ENCODE measurements at regions not wholly inside any gene's neighbourhood (a gene's known extent, or its start where the extent isn't known, plus 50 kb on each side); places are given as distances from the start of the nearest gene placed in this dataset.

GRCh38 chr2:2410987-2411386 lies 79.9 kb upstream of the MYT1L start:
- no peaks in the 10 kb centered on the region for H3K9me3 ChIP-seq
- 50% methylated on average over 10 of the region's 10 CpGs for WGBS (ENCODE audit: insufficient coverage, low coverage, low lambda C conversion rate, missing lambda C conversion rate)
- no peaks in the 10 kb centered on the region for H3K27me3 ChIP-seq
- no peak overlapping the region for H3K4me3 ChIP-seq
- no peaks in the 10 kb centered on the region for H3K4me1 ChIP-seq
- DNase-seq: no peak
- no peak overlapping the region for H3K27ac ChIP-seq
- no peak for ATAC-seq
- H3K36me3 ChIP-seq: no peaks in the 10 kb centered on the region
- intact Hi-C loops (cut with DNase I): no loop called here
- TF ChIP-seq POLR2A (IDR thresholded peaks at IDR 0.05): no peak
- TF ChIP-seq, protein P1, sequence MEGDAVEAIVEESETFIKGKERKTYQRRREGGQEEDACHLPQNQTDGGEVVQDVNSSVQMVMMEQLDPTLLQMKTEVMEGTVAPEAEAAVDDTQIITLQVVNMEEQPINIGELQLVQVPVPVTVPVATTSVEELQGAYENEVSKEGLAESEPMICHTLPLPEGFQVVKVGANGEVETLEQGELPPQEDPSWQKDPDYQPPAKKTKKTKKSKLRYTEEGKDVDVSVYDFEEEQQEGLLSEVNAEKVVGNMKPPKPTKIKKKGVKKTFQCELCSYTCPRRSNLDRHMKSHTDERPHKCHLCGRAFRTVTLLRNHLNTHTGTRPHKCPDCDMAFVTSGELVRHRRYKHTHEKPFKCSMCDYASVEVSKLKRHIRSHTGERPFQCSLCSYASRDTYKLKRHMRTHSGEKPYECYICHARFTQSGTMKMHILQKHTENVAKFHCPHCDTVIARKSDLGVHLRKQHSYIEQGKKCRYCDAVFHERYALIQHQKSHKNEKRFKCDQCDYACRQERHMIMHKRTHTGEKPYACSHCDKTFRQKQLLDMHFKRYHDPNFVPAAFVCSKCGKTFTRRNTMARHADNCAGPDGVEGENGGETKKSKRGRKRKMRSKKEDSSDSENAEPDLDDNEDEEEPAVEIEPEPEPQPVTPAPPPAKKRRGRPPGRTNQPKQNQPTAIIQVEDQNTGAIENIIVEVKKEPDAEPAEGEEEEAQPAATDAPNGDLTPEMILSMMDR (IDR thresholded peaks at IDR 0.05): no peak

- Histone ChIP-seq H3K4me3 (no peak overlapping the region), H3K36me3 (no peaks in the 10 kb centered on the region), H3K4me1 (no peaks in the 10 kb centered on the region), H3K9me3 (no peaks in the 10 kb centered on the region), H3K27ac (no peak overlapping the region), H3K27me3 (no peaks in the 10 kb centered on the region)
- 59% methylated on average over 2 of the region's 2 CpGs for WGBS (ENCODE audit: insufficient coverage, low coverage, low lambda C conversion rate, missing lambda C conversion rate)
- DNase-seq (no peak), ATAC-seq (no peak)
- TF ChIP-seq, protein P1 (IDR thresholded peaks at IDR 0.05): no peak
- no peak for TF ChIP-seq POLR2A (IDR thresholded peaks at IDR 0.05)
- intact Hi-C loops (cut with DNase I): no loop called here
Measured at GRCh38 chr2:2409481-2409880, 78.4 kb upstream of the MYT1L start.

DNA sequence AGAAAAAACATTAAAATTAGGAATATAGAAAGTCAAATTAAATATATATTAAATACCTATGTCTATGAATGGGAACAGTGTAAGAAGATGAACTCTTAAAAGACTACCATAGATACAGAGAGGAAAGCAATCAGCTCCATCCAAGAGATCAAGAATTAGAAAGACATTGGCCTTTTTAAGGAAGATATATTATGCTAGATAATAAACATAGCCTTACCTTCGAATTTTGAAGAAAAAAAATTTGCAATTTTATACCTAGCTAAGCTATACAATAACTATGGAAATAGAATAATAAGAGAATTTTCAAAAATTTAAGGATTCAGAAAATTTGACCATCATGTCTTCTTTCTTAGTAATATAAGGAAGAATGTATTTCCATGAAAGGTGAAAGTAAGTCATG lies 74.7 kb upstream of the MYT1L start:
- H3K27me3 ChIP-seq: no peaks in the 10 kb centered on the region
- no peak overlapping the region for H3K4me3 ChIP-seq
- 12% methylated on average over 1 of the region's 1 CpG for WGBS (ENCODE audit: insufficient coverage, low coverage, low lambda C conversion rate, missing lambda C conversion rate)
- no peak overlapping the region for H3K27ac ChIP-seq
- TF ChIP-seq POLR2A (IDR thresholded peaks at IDR 0.05): no peak
- TF ChIP-seq, protein P1 (IDR thresholded peaks at IDR 0.05): no peak
- H3K4me1 ChIP-seq: no peaks in the 10 kb centered on the region
- ATAC-seq (no peak), DNase-seq (no peak)
- intact Hi-C loops (cut with DNase I): no loop called here
- H3K9me3 ChIP-seq: no peaks in the 10 kb centered on the region
- no peaks in the 10 kb centered on the region for H3K36me3 ChIP-seq

- WGBS (ENCODE audit: insufficient coverage, low coverage, low lambda C conversion rate, missing lambda C conversion rate): 57% methylated on average over 9 of the region's 18 CpGs
- no peak for DNase-seq
Measured at GRCh38 chr2:2400286-2401038, 69.4 kb upstream of the MYT1L start.

More at GRCh38 chr2:2400286-2401038, 69.4 kb upstream of the MYT1L start:
- Histone ChIP-seq H3K4me3 (no peak overlapping the region), H3K27me3 (no peaks in the 10 kb centered on the region), H3K9me3 (no peaks in the 10 kb centered on the region), H3K36me3 (no peaks in the 10 kb centered on the region), H3K27ac (no peak overlapping the region), H3K4me1 (no peaks in the 10 kb centered on the region)
- intact Hi-C loops (cut with DNase I): no loop called here
- TF ChIP-seq, protein P1 (IDR thresholded peaks at IDR 0.05): no peak
- TF ChIP-seq POLR2A (IDR thresholded peaks at IDR 0.05): no peak
- no peak for ATAC-seq

Data from right lobe of liver (tissue), 6 donors.